VCaP (cell line): ENCODE measurements at regions not wholly inside any gene's neighbourhood (a gene's known extent, or its start where the extent isn't known, plus 50 kb on each side); places are given as distances from the start of the nearest gene placed in this dataset.

Experiments used
- H3K27ac ChIP-seq: fragments of 450-650 bp; 2 replicates; pipeline ENCODE4 v1.5.1; 2017
- TF ChIP-seq, protein P1 (sequence below): fragments of 450-650 bp; conservative IDR thresholded peaks from 2 replicates; pipeline ENCODE4 v1.5.1; 2017; ENCODE audit warnings: mild to moderate bottlenecking, moderate library complexity

DNA sequence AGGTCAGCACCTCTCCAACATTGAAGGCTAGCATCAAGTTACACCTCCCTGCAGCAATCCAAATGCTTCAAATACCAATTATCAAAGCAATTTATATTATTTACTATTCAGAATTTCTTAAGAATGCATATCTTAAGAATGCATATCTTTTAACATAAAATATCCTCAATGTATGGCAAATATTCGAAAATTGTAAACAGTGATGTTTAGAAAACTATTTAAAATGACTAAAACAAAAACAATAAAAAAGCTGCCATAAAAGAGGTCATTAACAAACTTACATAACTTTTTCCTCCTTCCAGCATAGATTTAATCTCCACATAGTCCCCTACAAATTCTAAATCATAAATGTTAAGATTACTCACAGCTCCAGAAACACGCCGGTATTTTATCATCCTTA lies 85.1 kb upstream of the SOX6 start:
- TF ChIP-seq, protein P1, sequence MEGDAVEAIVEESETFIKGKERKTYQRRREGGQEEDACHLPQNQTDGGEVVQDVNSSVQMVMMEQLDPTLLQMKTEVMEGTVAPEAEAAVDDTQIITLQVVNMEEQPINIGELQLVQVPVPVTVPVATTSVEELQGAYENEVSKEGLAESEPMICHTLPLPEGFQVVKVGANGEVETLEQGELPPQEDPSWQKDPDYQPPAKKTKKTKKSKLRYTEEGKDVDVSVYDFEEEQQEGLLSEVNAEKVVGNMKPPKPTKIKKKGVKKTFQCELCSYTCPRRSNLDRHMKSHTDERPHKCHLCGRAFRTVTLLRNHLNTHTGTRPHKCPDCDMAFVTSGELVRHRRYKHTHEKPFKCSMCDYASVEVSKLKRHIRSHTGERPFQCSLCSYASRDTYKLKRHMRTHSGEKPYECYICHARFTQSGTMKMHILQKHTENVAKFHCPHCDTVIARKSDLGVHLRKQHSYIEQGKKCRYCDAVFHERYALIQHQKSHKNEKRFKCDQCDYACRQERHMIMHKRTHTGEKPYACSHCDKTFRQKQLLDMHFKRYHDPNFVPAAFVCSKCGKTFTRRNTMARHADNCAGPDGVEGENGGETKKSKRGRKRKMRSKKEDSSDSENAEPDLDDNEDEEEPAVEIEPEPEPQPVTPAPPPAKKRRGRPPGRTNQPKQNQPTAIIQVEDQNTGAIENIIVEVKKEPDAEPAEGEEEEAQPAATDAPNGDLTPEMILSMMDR = no peak
- no peak overlapping the region for H3K27ac ChIP-seq

DNA sequence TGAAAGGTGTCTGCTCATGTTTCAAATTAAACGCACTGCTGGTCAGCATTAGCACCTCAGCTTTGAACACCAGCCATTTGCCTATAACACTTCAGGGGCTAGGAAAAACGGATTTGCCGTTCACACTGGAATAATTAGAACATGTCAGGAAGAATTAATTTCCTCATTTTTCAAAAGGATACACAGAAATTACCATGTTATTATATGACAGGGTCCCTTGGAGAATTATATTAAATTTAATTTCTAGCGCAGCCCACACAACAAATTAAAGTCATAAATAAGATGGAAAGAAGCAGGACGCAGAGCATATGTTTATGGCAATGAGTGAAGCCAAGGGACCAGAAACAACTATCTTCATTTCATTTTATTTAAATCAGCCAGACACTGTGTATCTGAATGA lies 83.8 kb upstream of the SOX6 start:
- no peak overlapping the region for H3K27ac ChIP-seq
- TF ChIP-seq, protein P1 = no peak

DNA sequence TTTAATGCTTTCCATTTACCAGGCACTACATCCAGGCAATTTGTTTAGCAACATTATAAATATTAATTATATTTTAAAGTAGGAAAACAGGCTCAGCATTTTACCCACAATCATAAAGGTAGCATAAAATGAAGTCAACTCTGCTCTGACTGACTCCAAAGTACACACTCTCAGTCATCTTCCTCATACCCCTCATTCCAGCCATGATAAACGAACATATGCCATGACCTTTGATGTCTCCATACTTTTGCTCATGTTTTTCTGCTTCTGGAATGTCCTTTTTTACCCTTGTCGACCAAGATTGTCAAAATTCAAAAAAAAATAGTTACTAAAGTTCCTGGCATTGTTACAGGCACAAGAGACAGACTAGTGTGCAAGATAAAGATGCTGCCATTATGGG lies 77.7 kb upstream of the SOX6 start:
- TF ChIP-seq, protein P1 = no peak

DNA sequence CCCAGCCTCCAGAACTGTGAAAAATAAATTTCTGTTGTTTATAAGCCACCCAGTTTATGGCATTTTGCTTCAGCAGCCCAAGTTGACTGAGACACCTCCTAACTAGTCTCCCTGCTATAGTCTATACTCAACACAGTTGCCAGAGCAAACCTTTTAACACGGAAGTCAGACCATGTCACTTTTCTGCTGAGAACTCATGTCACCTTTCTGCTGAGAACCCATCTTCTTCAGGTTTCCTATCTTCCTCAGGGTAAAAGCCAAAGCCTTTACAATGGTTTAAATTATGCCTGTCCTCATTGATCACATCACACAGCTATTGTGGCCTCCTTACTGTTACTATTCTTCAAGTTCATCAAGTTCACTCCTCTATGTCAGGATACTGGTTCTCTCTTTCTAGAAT lies 74.3 kb upstream of the SOX6 start:
- TF ChIP-seq, protein P1 = no peak
- no peak overlapping the region for H3K27ac ChIP-seq

More for the DNA sequence above, 77.7 kb upstream of the SOX6 start:
- H3K27ac ChIP-seq = no peak overlapping the region

DNA sequence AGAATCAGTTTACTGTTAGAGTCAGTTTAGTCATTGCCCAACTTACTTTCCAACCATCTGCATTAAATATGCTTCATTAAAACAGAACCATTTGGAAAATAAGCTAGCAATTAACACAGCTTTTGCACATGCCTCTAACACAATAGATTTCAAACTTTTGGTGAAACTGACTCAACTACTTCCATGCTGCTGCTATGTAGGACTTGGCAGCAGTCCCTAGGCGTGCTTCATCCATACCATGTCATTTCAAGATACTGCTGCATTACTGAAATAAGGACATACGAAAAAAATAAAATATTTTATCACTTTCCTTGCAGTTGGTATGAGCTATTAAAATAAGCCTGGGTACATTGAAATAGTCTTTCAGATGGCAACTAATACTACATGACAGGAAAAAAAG lies 65.5 kb upstream of the SOX6 start:
- no peak overlapping the region for H3K27ac ChIP-seq
- TF ChIP-seq, protein P1 = no peak

DNA sequence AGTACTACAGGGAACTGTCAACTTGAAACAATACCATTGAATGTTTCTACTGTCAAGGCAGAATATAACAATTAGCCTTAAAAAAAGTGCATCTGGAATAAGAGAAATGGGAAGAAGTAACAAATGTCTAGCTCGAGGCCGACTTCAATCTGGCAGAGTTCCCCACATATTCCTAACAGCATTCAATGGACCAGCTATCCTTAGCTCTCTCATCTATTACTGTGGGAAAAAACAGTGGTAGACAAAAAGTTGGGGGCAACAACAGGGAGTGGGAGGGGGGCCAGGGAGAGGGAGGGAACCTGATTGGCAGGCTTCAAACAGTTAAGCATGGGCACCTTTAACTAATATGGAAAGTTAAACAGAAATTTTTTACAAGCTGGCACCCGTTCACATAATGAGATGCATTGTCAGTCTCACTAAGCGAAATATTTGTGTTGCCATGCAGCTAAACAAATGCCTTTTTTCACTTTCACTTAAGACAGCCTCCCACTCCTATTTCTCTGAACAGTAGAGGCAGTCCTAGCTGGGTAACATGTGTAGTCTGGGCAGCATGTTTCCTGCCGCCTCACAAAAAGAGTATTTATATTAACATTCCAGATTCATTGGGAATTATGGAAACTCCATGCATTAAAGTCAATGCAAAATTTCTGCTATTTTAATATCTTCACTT lies 62.2 kb upstream of the SOX6 start:
- TF ChIP-seq, protein P1 = no peak
- no peak overlapping the region for H3K27ac ChIP-seq

DNA sequence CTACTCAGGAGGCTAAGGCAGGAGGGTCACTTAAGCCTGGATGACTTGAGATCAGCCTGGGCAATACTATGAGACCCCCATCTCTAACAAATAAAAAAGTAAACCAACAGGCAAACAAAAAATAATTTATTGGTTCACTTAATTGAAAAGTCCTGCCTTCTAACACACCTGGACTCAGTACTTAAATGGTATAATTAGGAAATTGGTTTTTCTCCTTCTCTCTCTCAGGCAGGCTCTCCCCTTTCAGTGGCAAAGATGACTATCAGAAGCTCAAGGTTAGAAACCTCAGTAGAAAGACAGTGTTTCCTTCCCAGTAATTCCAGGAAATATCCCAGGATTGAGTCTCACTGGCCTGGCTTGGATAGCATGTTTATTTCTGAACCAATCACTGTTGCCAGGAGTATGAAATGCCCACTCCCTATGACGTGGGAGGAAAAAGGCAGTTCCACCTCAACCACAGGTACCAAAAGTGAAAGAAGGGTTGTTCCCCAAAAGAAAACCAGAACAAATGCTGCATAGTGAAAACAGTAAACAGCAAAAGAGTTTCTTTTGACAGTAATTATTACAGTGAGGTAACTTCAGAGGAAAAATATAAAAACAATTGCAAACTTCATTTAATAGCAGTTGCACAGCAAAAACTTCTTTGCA lies 56.3 kb upstream of the SOX6 start:
- TF ChIP-seq, protein P1 = no peak
- H3K27ac ChIP-seq = no peak overlapping the region
